ENCODE measurements at regions not wholly inside any gene's neighbourhood (a gene's known extent, or its start where the extent isn't known, plus 50 kb on each side); places are given as distances from the start of the nearest gene placed in this dataset.

DNA sequence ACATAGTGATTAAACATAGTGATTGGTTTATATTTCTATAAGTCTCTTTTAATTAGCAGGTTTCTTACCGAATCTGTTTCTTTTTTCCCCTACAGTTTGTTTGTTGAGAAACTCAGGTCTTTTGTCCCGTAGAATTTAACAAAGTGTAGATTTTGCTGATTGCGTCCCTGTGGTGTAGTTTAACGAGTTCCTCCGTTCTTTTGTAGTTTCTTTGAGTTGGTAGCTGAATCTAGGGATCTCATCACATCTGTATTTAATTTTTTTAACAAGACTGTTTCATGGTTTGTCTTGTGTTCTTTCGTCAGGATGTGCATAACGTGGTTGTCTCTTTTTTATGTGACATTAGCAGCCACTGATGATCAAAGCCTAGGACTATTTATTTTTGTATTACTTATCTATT lies 111.1 kb downstream of the AKAP11 start:
- TF ChIP-seq CTCF (IDR thresholded peaks at IDR 0.05; ENCODE audit: low read depth, low read length) (no peak), EZH2phosphoT487 (IDR thresholded peaks at IDR 0.05; ENCODE audit: low read depth) (no peak)

Data from OCI-LY3 (cell line).